ENCODE measurements at regions not wholly inside any gene's neighbourhood (a gene's known extent, or its start where the extent isn't known, plus 50 kb on each side); places are given as distances from the start of the nearest gene placed in this dataset.
A peak's percentile ranks its signal among the peaks of the same experiment; 100 is the strongest.

DNA sequence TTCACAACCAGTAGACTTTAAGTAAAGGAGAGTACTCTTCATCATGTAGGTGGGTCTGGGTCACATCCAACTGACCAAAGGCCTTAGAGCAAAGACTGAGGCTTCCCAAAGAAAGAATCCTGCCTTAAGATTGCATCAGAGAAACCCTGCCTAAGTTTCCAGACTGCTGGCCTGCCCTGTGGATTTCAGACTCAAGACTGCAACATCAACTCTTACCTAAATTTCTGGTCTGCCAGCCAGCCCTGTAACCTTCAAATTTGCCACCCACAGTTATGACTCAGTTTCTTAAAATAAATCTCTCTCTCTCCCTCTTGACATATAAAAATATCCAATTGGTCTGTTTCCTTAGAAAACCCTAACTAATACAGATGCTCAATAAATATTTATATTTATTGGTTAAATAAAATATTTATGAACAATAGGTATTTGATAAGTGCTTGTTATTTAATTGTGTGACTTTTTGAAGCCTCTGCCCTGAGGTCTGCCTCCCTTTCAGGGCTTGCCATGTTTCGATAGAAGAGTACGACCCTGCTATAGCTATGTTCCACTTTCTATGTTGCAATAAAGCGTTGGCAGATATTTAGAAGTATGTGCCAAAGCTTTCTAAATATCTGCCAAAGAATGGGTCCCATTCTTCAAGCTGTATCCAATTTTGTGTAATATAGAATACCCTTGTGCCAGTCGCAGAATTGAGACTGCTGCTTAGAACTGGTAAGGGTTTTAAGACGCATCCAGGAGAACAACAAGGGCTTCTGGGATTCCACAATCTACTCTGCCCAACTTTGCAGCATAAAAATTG is 65.7 kb downstream of the TMEM30B start:
- DNase-seq (no peak), ATAC-seq (no peak)
- TF ChIP-seq CTCF (IDR thresholded peaks at IDR 0.05): no peak
- H3K4me3 Mint-ChIP-seq: no peak overlapping the region
- peaks cover 13% of the 10 kb centered on the region for H3K27me3 Mint-ChIP-seq
- intact Hi-C loops (cut with micrococcal nuclease): no loop called here
- peaks cover 4% of the 10 kb centered on the region for H3K4me1 Mint-ChIP-seq (ENCODE audit: low read depth)
- no peaks in the 10 kb centered on the region for H3K9me3 Mint-ChIP-seq
- POLR2A ChIA-PET: no interaction called here
- H3K36me3 Mint-ChIP-seq (ENCODE audit: low read depth): no peaks in the 10 kb centered on the region
- no peak overlapping the region for H3K27ac Mint-ChIP-seq
- CTCF ChIA-PET: no interaction called here

- ChIA-PET POLR2A (no interaction called here), CTCF (no interaction called here)
- peaks cover 4% of the 10 kb centered on the region for H3K4me1 Mint-ChIP-seq (ENCODE audit: low read depth)
- intact Hi-C loops (cut with micrococcal nuclease): no loop called here
- peaks cover 8% of the 10 kb centered on the region for H3K27me3 Mint-ChIP-seq
- H3K9me3 Mint-ChIP-seq: no peaks in the 10 kb centered on the region
- no peak overlapping the region for H3K27ac Mint-ChIP-seq
- TF ChIP-seq CTCF (IDR thresholded peaks at IDR 0.05): no peak
- H3K4me3 Mint-ChIP-seq: no peak overlapping the region
- peak; percentile 35 for DNase-seq
- no peaks in the 10 kb centered on the region for H3K36me3 Mint-ChIP-seq (ENCODE audit: low read depth)
- peak; percentile 45 for ATAC-seq
Measured at GRCh38 chr14:61213920-61214319, 67.2 kb downstream of the TMEM30B start.

- H3K4me1 Mint-ChIP-seq (ENCODE audit: low read depth): peaks cover 4% of the 10 kb centered on the region
- CTCF ChIA-PET: no interaction called here
- H3K9me3 Mint-ChIP-seq: no peaks in the 10 kb centered on the region
- no peaks in the 10 kb centered on the region for H3K36me3 Mint-ChIP-seq (ENCODE audit: low read depth)
- no peak overlapping the region for H3K4me3 Mint-ChIP-seq
- H3K27ac Mint-ChIP-seq: no peak overlapping the region
- POLR2A ChIA-PET: no interaction called here
- no peak for ATAC-seq
- peaks cover 7% of the 10 kb centered on the region for H3K27me3 Mint-ChIP-seq
- DNase-seq: no peak
- no peak for TF ChIP-seq CTCF (IDR thresholded peaks at IDR 0.05)
- intact Hi-C loops (cut with micrococcal nuclease): no loop called here
Measured at GRCh38 chr14:61213191-61213621, 67.9 kb downstream of the TMEM30B start.

DNA sequence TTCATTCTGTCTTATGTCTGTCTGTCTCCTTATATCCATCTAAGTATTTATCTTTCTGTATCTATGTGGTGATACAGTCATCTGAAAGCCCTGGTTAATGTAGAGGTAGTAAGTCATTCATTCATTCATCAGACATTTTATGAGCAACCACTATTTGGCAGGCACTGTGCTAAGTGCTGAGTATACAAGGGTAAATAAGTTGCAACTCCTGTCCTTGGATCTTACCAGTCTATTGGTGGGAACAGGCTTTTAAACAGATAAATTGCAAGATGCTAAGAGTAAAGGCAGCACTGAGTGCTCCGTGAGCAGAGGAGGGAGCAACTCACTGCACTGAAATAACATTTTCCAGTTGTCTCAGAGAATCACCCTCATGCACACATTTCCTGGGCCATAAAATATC is 68.6 kb downstream of the TMEM30B start:
- no peak for TF ChIP-seq CTCF (IDR thresholded peaks at IDR 0.05)
- H3K4me3 Mint-ChIP-seq: no peak overlapping the region

DNA sequence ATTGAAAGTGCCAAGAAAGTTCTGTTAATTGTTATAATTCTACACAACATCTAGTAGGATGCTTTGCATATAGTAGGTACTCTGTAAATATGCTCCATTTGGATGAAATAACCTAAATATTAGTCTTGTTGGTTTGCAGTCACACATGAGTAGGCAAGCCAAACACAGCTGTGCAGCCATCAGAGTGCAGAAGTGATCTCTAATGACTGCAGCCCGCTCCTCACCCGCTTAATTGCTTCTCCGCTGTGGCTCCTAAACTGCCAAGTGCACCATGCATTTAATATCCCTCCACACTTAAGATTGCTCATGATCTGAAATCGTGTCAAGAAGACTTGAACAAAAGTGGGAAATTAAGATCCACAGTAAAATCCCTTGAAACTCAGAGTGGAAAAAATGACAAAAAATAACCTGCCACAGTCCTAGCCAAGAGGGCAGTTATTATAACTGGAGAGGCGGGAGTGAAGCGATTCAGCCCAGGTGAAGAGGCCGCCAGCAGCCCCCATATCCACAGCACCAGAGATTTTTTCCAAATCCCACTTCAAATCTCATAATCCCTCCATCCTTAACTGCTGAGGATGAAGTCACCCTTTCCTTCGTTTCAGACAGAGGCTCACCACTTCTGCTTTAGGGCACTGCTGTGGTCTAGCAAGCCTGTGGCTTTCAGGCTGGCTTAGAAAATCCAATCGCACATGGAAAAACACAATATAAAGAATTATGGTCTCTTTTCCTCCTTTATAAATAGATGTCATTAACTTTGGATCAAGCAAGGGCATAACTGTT is 69.5 kb downstream of the TMEM30B start:
- no peak overlapping the region for H3K4me3 Mint-ChIP-seq
- H3K27ac Mint-ChIP-seq: no peak overlapping the region
- CTCF ChIA-PET: no interaction called here
- POLR2A ChIA-PET: no interaction called here
- intact Hi-C loops (cut with micrococcal nuclease): no loop called here
- peaks cover 1% of the 10 kb centered on the region for H3K27me3 Mint-ChIP-seq
- peaks cover 4% of the 10 kb centered on the region for H3K4me1 Mint-ChIP-seq (ENCODE audit: low read depth)
- no peaks in the 10 kb centered on the region for H3K9me3 Mint-ChIP-seq
- no peaks in the 10 kb centered on the region for H3K36me3 Mint-ChIP-seq (ENCODE audit: low read depth)
- TF ChIP-seq CTCF (IDR thresholded peaks at IDR 0.05): no peak
- ATAC-seq (no peak), DNase-seq (no peak)

More for the DNA sequence above, 68.6 kb downstream of the TMEM30B start:
- Mint-ChIP-seq H3K27ac (no peak overlapping the region), H3K36me3 (ENCODE audit: low read depth) (no peaks in the 10 kb centered on the region), H3K27me3 (peaks cover 4% of the 10 kb centered on the region), H3K4me1 (ENCODE audit: low read depth) (peaks cover 4% of the 10 kb centered on the region), H3K9me3 (no peaks in the 10 kb centered on the region)
- no peak for DNase-seq
- intact Hi-C loops (cut with micrococcal nuclease): no loop called here
- no peak for ATAC-seq
- CTCF ChIA-PET: no interaction called here
- POLR2A ChIA-PET: no interaction called here

Data from activated CD8-positive, alpha-beta T cell treated with anti-CD3 and anti-CD28 coated beads for 36 hours (primary cell).